Kidney epithelial cell (primary cell): ENCODE measurements at regions not wholly inside any gene's neighbourhood (a gene's known extent, or its start where the extent isn't known, plus 50 kb on each side); places are given as distances from the start of the nearest gene placed in this dataset.

Experiments
- DNase-seq: peaks from one replicate; pipeline ENCODE4 v3.0.0-alpha.2; 2010; ENCODE audit warnings: low read depth
- H3K27me3 ChIP-seq: 2 replicates; pipeline ENCODE4 v1.6.0; 2011; ENCODE audit warnings: low read length; ENCODE audit not compliant: control insufficient read depth, insufficient read depth
- H3K36me3 ChIP-seq: 2 replicates; pipeline ENCODE4 v1.5.1; 2011; ENCODE audit warnings: low read length; ENCODE audit not compliant: control insufficient read depth, insufficient read depth
- H3K4me3 ChIP-seq: 2 replicates; pipeline ENCODE4 v1.5.1; 2011; ENCODE audit warnings: low read depth, mild to moderate bottlenecking, control low read depth, low read length
- CTCF ChIP-seq: IDR thresholded peaks from 2 replicates; pipeline ENCODE4 v1.5.1; 2011; ENCODE audit warnings: mild to moderate bottlenecking, moderate library complexity, low read length, control low read depth, inconsistent platforms; ENCODE audit not compliant: insufficient read depth, poor library complexity, severe bottlenecking

- H3K4me3 ChIP-seq: no peak overlapping the region
- no peaks in the 10 kb centered on the region for H3K27me3 ChIP-seq
- DNase-seq: no peak
- TF ChIP-seq CTCF: no peak
- H3K36me3 ChIP-seq: no peaks in the 10 kb centered on the region
These were observed 81.5 kb upstream of the LRIF1 start for GRCh38 chr1:111045033-111045722.

- Histone ChIP-seq H3K4me3 (no peak overlapping the region), H3K27me3 (no peaks in the 10 kb centered on the region), H3K36me3 (no peaks in the 10 kb centered on the region)
- peak; percentile 66 for TF ChIP-seq CTCF
- no peak for DNase-seq
These were observed 68.7 kb upstream of the LRIF1 start for GRCh38 chr1:111032295-111032897.

GRCh38 chr1:111030590-111030989 is 66.9 kb upstream of the LRIF1 start:
- no peaks in the 10 kb centered on the region for H3K27me3 ChIP-seq
- TF ChIP-seq CTCF: peak; percentile 68
- H3K36me3 ChIP-seq: no peaks in the 10 kb centered on the region
- no peak overlapping the region for H3K4me3 ChIP-seq
- DNase-seq: peak; percentile 1

GRCh38 chr1:111025109-111025508 is 61.4 kb upstream of the LRIF1 start:
- no peaks in the 10 kb centered on the region for H3K36me3 ChIP-seq
- no peak overlapping the region for H3K4me3 ChIP-seq
- no peak for TF ChIP-seq CTCF
- H3K27me3 ChIP-seq: no peaks in the 10 kb centered on the region
- no peak for DNase-seq

GRCh38 chr1:111015222-111015621 is 51.5 kb upstream of the LRIF1 start:
- no peak for DNase-seq
- TF ChIP-seq CTCF: no peak
- no peaks in the 10 kb centered on the region for H3K27me3 ChIP-seq
- H3K36me3 ChIP-seq: no peaks in the 10 kb centered on the region
- H3K4me3 ChIP-seq: no peak overlapping the region
